ENCODE measurements at regions not wholly inside any gene's neighbourhood (a gene's known extent, or its start where the extent isn't known, plus 50 kb on each side); places are given as distances from the start of the nearest gene placed in this dataset.

DNA sequence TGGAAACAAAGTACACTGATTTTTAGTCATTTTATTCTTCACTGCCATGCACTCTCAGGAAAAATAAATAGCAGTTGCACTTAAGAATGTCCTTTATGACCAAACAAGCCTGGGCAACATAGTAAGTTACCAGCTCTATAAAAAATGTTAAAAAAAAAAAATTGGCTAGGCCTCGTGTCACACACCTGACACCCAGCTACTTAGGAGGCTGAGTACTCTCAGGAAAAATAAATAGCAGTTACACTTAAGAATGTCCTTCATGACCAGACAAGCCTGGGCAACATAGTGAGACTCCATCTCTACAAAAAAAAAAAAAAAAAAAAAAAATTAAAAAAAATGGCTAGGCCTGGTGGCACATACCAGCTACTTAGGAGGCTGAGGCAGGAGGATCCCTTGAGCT, 304.6 kb downstream of the SLCO4C1 start:
- Histone ChIP-seq H3K9me3 (ENCODE audit: insufficient read depth, low read length) (no peaks in the 10 kb centered on the region), H3K4me1 (ENCODE audit: low read length) (no peaks in the 10 kb centered on the region), H3K4me3 (ENCODE audit: low read length) (no peak overlapping the region), H3K36me3 (replicated peaks; ENCODE audit: low read depth, low read length) (no peaks in the 10 kb centered on the region), H4K20me1 (ENCODE audit: insufficient read depth, low read length) (no peaks in the 10 kb centered on the region), H3K27me3 (ENCODE audit: low read depth, low read length) (no peaks in the 10 kb centered on the region), H3K4me2 (ENCODE audit: low read length) (no peak overlapping the region), H3K9ac (ENCODE audit: low read length) (no peak overlapping the region), H2AFZ (ENCODE audit: low read depth, low read length) (no peak overlapping the region), H3K79me2 (ENCODE audit: low read length) (no peaks in the 10 kb centered on the region), H3K27ac (ENCODE audit: low read length) (no peak overlapping the region)
- no peak for TF ChIP-seq EZH2phosphoT487 (IDR thresholded peaks at IDR 0.05; ENCODE audit: low read depth)

GRCh38 chr5:101989659-101990058, 306.4 kb downstream of the SLCO4C1 start:
- Histone ChIP-seq H3K27me3 (ENCODE audit: low read depth, low read length) (no peaks in the 10 kb centered on the region), H3K9ac (ENCODE audit: low read length) (no peak overlapping the region), H3K27ac (ENCODE audit: low read length) (no peak overlapping the region), H4K20me1 (ENCODE audit: insufficient read depth, low read length) (no peaks in the 10 kb centered on the region), H3K9me3 (ENCODE audit: insufficient read depth, low read length) (no peaks in the 10 kb centered on the region), H2AFZ (ENCODE audit: low read depth, low read length) (no peak overlapping the region), H3K4me3 (ENCODE audit: low read length) (no peak overlapping the region), H3K36me3 (replicated peaks; ENCODE audit: low read depth, low read length) (no peaks in the 10 kb centered on the region), H3K4me1 (ENCODE audit: low read length) (no peaks in the 10 kb centered on the region), H3K4me2 (ENCODE audit: low read length) (no peak overlapping the region), H3K79me2 (ENCODE audit: low read length) (no peaks in the 10 kb centered on the region)
- TF ChIP-seq, protein P1, sequence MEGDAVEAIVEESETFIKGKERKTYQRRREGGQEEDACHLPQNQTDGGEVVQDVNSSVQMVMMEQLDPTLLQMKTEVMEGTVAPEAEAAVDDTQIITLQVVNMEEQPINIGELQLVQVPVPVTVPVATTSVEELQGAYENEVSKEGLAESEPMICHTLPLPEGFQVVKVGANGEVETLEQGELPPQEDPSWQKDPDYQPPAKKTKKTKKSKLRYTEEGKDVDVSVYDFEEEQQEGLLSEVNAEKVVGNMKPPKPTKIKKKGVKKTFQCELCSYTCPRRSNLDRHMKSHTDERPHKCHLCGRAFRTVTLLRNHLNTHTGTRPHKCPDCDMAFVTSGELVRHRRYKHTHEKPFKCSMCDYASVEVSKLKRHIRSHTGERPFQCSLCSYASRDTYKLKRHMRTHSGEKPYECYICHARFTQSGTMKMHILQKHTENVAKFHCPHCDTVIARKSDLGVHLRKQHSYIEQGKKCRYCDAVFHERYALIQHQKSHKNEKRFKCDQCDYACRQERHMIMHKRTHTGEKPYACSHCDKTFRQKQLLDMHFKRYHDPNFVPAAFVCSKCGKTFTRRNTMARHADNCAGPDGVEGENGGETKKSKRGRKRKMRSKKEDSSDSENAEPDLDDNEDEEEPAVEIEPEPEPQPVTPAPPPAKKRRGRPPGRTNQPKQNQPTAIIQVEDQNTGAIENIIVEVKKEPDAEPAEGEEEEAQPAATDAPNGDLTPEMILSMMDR (IDR thresholded peaks at IDR 0.05; ENCODE audit: low read depth, low read length) = no peak
- no peak for TF ChIP-seq EZH2phosphoT487 (IDR thresholded peaks at IDR 0.05; ENCODE audit: low read depth)

- H3K4me1 ChIP-seq (ENCODE audit: low read length) = no peaks in the 10 kb centered on the region
- H2AFZ ChIP-seq (ENCODE audit: low read depth, low read length) = no peak overlapping the region
- no peak overlapping the region for H3K27ac ChIP-seq (ENCODE audit: low read length)
- no peak overlapping the region for H3K4me2 ChIP-seq (ENCODE audit: low read length)
- no peaks in the 10 kb centered on the region for H4K20me1 ChIP-seq (ENCODE audit: insufficient read depth, low read length)
- H3K4me3 ChIP-seq (ENCODE audit: low read length) = no peak overlapping the region
- no peaks in the 10 kb centered on the region for H3K36me3 ChIP-seq (replicated peaks; ENCODE audit: low read depth, low read length)
- H3K9ac ChIP-seq (ENCODE audit: low read length) = no peak overlapping the region
- H3K79me2 ChIP-seq (ENCODE audit: low read length) = no peaks in the 10 kb centered on the region
- H3K9me3 ChIP-seq (ENCODE audit: insufficient read depth, low read length) = no peaks in the 10 kb centered on the region
- no peaks in the 10 kb centered on the region for H3K27me3 ChIP-seq (ENCODE audit: low read depth, low read length)
- TF ChIP-seq EZH2phosphoT487 (IDR thresholded peaks at IDR 0.05; ENCODE audit: low read depth) = no peak
- TF ChIP-seq, protein P1 (IDR thresholded peaks at IDR 0.05; ENCODE audit: low read depth, low read length) = peak; percentile 66
These were observed 318.2 kb downstream of the SLCO4C1 start for GRCh38 chr5:101977729-101978345.

GRCh38 chr5:101976933-101977332, 319.2 kb downstream of the SLCO4C1 start:
- Histone ChIP-seq H3K27me3 (ENCODE audit: low read depth, low read length) (no peaks in the 10 kb centered on the region), H3K4me1 (ENCODE audit: low read length) (no peaks in the 10 kb centered on the region), H4K20me1 (ENCODE audit: insufficient read depth, low read length) (no peaks in the 10 kb centered on the region), H3K9me3 (ENCODE audit: insufficient read depth, low read length) (no peaks in the 10 kb centered on the region), H3K4me3 (ENCODE audit: low read length) (no peak overlapping the region), H3K27ac (ENCODE audit: low read length) (no peak overlapping the region), H2AFZ (ENCODE audit: low read depth, low read length) (no peak overlapping the region), H3K36me3 (replicated peaks; ENCODE audit: low read depth, low read length) (no peaks in the 10 kb centered on the region), H3K9ac (ENCODE audit: low read length) (no peak overlapping the region), H3K79me2 (ENCODE audit: low read length) (no peaks in the 10 kb centered on the region), H3K4me2 (ENCODE audit: low read length) (no peak overlapping the region)
- TF ChIP-seq EZH2phosphoT487 (IDR thresholded peaks at IDR 0.05; ENCODE audit: low read depth) = no peak
- TF ChIP-seq, protein P1 (IDR thresholded peaks at IDR 0.05; ENCODE audit: low read depth, low read length) = no peak

All from OCI-LY3 (cell line).